Type B pancreatic cell (in vitro differentiated cells): ENCODE measurements at regions not wholly inside any gene's neighbourhood (a gene's known extent, or its start where the extent isn't known, plus 50 kb on each side); places are given as distances from the start of the nearest gene placed in this dataset.
A peak's percentile ranks its signal among the peaks of the same experiment; 100 is the strongest.
"Not testable (repeated sequence)": the region's sequence is repeated elsewhere in the genome, so short reads cannot be mapped to it uniquely, and the experiment has no call there.

Experiments used
- DNase-seq: peaks from one replicate; pipeline ENCODE4 v3.0.0; 2021; ENCODE audit warnings: mixed read lengths; ENCODE audit not compliant: unreplicated experiment; ENCODE audit errors: extremely low spot score
- H3K27ac Mint-ChIP-seq: 2 replicates; pipeline ENCODE4 v1.8.0; 2021; ENCODE audit warnings: mild to moderate bottlenecking, mixed read lengths
- H3K27me3 Mint-ChIP-seq: 2 replicates; pipeline ENCODE4 v1.8.0; 2021; ENCODE audit warnings: mixed read lengths
- H3K36me3 Mint-ChIP-seq: 2 replicates; pipeline ENCODE4 v1.8.0; 2021; ENCODE audit warnings: mixed read lengths
- H3K4me1 Mint-ChIP-seq: one replicate; pipeline ENCODE4 v1.8.0; 2021; ENCODE audit warnings: mixed read lengths; ENCODE audit not compliant: unreplicated experiment
- H3K4me3 Mint-ChIP-seq: 2 replicates; pipeline ENCODE4 v1.8.0; 2021; ENCODE audit warnings: mild to moderate bottlenecking, mixed read lengths
- H3K9me3 Mint-ChIP-seq: 2 replicates; pipeline ENCODE4 v1.8.0; 2021; ENCODE audit warnings: mixed read lengths
- TF ChIP-seq, protein P1 (sequence below): fragments of 200-600 bp; sonication (generic); conservative IDR thresholded peaks from 2 replicates; pipeline ENCODE4 v1.5.0; 2021; ENCODE audit warnings: antibody characterized with exemption, mild to moderate bottlenecking

DNA sequence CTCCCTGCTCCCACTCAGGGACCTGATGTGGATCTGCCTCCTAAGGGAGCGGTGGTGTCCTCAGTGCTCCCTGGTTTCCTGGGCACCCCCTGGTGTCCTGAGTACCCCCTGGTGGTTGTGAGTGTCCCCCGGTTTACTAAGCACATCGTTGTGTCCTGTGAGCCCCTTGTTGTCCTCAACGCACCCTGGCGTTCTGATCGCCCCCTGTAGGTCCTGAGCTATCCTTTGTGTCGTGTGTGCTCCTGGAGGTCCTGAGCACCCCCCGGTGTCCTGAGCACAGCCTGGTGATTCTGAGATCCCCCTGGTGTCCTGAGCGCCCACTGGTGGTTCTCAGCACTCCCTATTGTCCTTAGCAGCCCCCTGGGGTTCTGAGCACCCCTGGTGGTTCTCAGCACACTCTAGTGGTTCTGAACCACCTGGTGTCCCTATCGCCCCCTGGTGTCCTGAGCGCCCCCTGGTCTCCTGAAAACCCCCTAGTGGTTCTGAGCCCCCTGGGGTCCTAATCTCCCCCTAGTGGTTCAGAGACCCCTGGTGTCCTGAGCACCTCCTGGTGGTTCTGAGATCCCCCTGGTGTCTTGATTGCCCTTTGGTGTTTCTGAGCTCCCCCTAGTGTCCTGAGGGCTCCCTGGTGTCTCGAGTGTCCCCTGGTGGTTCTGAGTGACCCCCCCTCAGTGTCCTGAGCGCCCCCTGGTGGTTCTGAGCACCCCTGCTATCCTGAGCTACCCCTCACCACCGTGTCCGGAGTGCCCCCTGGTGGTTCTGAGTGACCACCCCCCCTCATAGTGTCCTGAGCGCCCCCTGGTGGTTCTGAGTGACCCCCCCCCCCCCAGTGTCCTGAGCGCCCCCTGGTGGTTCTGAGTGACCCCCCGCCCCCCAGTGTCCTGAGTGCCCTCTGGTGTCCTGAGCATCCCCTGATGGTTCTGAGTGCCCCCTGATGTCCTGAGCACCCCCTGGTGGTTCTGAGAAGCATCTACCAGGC lies 615.1 kb downstream of the TMEM121 start:
- Mint-ChIP-seq H3K9me3 (no peaks in the 10 kb centered on the region), H3K4me3 (no peak overlapping the region), H3K27ac (no peak overlapping the region), H3K4me1 (no peaks in the 10 kb centered on the region), H3K27me3 (no peaks in the 10 kb centered on the region), H3K36me3 (no peaks in the 10 kb centered on the region)
- DNase-seq = no peak
- TF ChIP-seq, protein P1, sequence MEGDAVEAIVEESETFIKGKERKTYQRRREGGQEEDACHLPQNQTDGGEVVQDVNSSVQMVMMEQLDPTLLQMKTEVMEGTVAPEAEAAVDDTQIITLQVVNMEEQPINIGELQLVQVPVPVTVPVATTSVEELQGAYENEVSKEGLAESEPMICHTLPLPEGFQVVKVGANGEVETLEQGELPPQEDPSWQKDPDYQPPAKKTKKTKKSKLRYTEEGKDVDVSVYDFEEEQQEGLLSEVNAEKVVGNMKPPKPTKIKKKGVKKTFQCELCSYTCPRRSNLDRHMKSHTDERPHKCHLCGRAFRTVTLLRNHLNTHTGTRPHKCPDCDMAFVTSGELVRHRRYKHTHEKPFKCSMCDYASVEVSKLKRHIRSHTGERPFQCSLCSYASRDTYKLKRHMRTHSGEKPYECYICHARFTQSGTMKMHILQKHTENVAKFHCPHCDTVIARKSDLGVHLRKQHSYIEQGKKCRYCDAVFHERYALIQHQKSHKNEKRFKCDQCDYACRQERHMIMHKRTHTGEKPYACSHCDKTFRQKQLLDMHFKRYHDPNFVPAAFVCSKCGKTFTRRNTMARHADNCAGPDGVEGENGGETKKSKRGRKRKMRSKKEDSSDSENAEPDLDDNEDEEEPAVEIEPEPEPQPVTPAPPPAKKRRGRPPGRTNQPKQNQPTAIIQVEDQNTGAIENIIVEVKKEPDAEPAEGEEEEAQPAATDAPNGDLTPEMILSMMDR = no peak

GRCh38 chr14:106145731-106146130 lies 619.3 kb downstream of the TMEM121 start:
- DNase-seq, H3K27ac Mint-ChIP-seq, H3K9me3 Mint-ChIP-seq, H3K27me3 Mint-ChIP-seq, H3K36me3 Mint-ChIP-seq, H3K4me3 Mint-ChIP-seq, H3K4me1 Mint-ChIP-seq: not testable (repeated sequence)

GRCh38 chr14:106153362-106153955 lies 627.1 kb downstream of the TMEM121 start:
- not testable (repeated sequence) for H3K27me3 Mint-ChIP-seq, H3K27ac Mint-ChIP-seq, H3K9me3 Mint-ChIP-seq, H3K4me3 Mint-ChIP-seq, H3K36me3 Mint-ChIP-seq, H3K4me1 Mint-ChIP-seq
- TF ChIP-seq, protein P1 = peak; percentile 63
- DNase-seq = peak; percentile 75

- TF ChIP-seq, protein P1 = no peak
- H3K27ac Mint-ChIP-seq = no peak overlapping the region
- H3K36me3 Mint-ChIP-seq = no peaks in the 10 kb centered on the region
- peaks cover 13% of the 10 kb centered on the region for H3K9me3 Mint-ChIP-seq
- no peak for DNase-seq
- no peaks in the 10 kb centered on the region for H3K27me3 Mint-ChIP-seq
- no peak overlapping the region for H3K4me3 Mint-ChIP-seq
- H3K4me1 Mint-ChIP-seq = no peaks in the 10 kb centered on the region
Measured at GRCh38 chr14:106163316-106163715, 636.9 kb downstream of the TMEM121 start.

GRCh38 chr14:106163812-106164211 lies 637.4 kb downstream of the TMEM121 start:
- H3K27me3 Mint-ChIP-seq, H3K4me3 Mint-ChIP-seq, H3K4me1 Mint-ChIP-seq, DNase-seq, H3K27ac Mint-ChIP-seq, H3K36me3 Mint-ChIP-seq: not testable (repeated sequence)
- peaks cover 13% of the 10 kb centered on the region for H3K9me3 Mint-ChIP-seq

DNA sequence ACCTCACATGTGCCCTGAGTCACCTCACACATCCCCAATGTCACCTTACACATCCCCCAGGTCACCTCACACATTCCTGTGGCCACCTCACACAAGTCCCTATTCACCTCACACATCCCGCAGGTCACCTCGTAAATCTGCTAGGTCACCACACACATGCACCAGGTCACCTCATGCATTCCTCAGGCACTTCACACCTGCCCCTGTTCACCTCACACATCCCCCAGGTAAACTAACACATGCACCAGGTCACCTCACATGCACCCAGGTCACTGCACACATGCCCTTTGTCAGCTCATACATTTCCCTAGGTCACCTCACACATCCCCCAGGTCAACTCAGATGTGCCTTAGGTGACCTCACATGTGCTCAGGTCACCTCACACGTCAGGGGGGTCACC lies 639.8 kb downstream of the TMEM121 start:
- Mint-ChIP-seq H3K27me3 (no peaks in the 10 kb centered on the region), H3K36me3 (no peaks in the 10 kb centered on the region), H3K4me3 (no peak overlapping the region), H3K27ac (no peak overlapping the region), H3K9me3 (peaks cover 13% of the 10 kb centered on the region), H3K4me1 (no peaks in the 10 kb centered on the region)
- DNase-seq = no peak
- TF ChIP-seq, protein P1 = no peak
